ENCODE measurements at regions not wholly inside any gene's neighbourhood (a gene's known extent, or its start where the extent isn't known, plus 50 kb on each side); places are given as distances from the start of the nearest gene placed in this dataset.

- TF ChIP-seq POLR2A (IDR thresholded peaks at IDR 0.05) (no peak), CTCF (IDR thresholded peaks at IDR 0.05) (no peak), EP300 (IDR thresholded peaks at IDR 0.05) (no peak)
Measured at GRCh38 chr20:39277185-39277584, 315.0 kb downstream of the DHX35 start.

All from tibial nerve (tissue), 4 donors.